ENCODE measurements at regions not wholly inside any gene's neighbourhood (a gene's known extent, or its start where the extent isn't known, plus 50 kb on each side); places are given as distances from the start of the nearest gene placed in this dataset.

DNA sequence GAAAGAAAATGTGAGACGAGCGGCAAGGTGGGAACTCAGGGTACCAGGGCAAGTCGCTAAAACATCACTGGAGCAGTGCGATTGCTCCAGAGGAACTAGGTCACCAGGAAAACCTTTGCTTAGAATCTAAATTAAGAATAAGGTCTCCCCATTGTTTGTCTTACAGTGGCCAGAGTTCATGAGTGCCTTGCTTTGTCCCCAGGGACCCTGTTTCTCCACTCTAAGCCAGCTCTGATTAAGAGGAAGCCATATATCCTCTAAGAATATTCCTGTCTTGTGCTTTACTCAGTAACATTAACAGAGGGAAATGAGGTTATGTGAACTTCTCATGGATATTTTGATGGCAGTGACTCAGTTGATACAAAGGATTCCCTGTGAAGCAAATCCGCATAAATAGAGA, 305.8 kb downstream of the CD83 start:
- ATAC-seq (ENCODE audit: low FRiP score in 2 of 2) (no peak), DNase-seq (no peak)
- WGBS, 2 donors: 64 to 75% methylated on average over 5 of the region's 5 CpGs
- Histone ChIP-seq H3K4me3 (no peak overlapping the region), H3K36me3 (no peaks in the 10 kb centered on the region), H3K9me3 (no peaks in the 10 kb centered on the region), H3K27me3 (no peaks in the 10 kb centered on the region), H3K4me1 (no peaks in the 10 kb centered on the region), H3K27ac (no peak overlapping the region)
- no peak for TF ChIP-seq POLR2AphosphoS5 (IDR thresholded peaks at IDR 0.05)
- no peak for TF ChIP-seq EP300 (IDR thresholded peaks at IDR 0.05)
- TF ChIP-seq, protein P1, sequence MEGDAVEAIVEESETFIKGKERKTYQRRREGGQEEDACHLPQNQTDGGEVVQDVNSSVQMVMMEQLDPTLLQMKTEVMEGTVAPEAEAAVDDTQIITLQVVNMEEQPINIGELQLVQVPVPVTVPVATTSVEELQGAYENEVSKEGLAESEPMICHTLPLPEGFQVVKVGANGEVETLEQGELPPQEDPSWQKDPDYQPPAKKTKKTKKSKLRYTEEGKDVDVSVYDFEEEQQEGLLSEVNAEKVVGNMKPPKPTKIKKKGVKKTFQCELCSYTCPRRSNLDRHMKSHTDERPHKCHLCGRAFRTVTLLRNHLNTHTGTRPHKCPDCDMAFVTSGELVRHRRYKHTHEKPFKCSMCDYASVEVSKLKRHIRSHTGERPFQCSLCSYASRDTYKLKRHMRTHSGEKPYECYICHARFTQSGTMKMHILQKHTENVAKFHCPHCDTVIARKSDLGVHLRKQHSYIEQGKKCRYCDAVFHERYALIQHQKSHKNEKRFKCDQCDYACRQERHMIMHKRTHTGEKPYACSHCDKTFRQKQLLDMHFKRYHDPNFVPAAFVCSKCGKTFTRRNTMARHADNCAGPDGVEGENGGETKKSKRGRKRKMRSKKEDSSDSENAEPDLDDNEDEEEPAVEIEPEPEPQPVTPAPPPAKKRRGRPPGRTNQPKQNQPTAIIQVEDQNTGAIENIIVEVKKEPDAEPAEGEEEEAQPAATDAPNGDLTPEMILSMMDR (IDR thresholded peaks at IDR 0.05): no peak
- no peak for TF ChIP-seq POLR2A (IDR thresholded peaks at IDR 0.05)

DNA sequence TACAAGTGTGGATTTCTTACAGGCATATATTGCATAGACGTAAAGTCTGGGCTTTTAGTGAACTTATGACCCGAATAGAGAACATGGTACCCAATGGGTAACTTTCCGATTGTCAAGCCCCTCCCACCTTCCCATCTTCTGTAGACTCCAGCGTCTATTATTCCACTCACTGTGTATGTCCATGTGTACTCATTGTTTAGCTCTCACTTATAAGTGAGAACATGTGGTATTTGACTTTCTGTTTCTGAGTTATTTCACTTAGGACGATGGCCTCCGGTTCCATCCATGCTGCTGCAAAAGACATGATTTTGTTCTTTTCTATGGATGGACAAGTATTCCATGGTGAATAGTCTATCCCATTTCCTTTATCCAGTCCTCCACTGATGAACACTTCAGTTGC, 306.4 kb downstream of the CD83 start:
- DNase-seq: no peak
- WGBS, 2 donors: 89 to 93% methylated on average over 6 of the region's 6 CpGs
- Histone ChIP-seq H3K36me3 (no peaks in the 10 kb centered on the region), H3K9me3 (no peaks in the 10 kb centered on the region), H3K27ac (no peak overlapping the region), H3K4me3 (no peak overlapping the region), H3K4me1 (no peaks in the 10 kb centered on the region), H3K27me3 (no peaks in the 10 kb centered on the region)
- ATAC-seq (ENCODE audit: low FRiP score in 2 of 2): no peak
- TF ChIP-seq, protein P1 (IDR thresholded peaks at IDR 0.05): no peak
- TF ChIP-seq POLR2AphosphoS5 (IDR thresholded peaks at IDR 0.05) (no peak), POLR2A (IDR thresholded peaks at IDR 0.05) (no peak), EP300 (IDR thresholded peaks at IDR 0.05) (no peak)

DNA sequence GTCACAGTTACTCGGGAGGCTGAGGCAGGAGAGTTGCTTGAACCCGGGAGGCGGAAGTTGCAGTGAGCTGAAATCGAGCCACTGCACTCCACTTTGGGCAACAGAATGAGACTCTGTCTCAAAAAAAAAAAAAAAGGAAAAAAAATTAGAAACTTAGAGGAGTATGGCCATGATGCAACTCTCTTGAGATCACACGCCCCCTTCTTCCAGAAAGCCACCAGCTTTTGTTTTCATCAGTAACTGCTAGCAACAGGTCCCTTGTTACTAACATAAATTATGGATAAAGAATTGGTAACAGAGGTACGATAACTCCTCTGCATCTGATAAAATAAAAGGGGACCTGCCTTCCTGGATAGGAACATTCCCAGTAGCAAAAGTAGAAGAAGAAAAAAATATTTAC, 308.2 kb downstream of the CD83 start:
- H3K4me1 ChIP-seq: no peaks in the 10 kb centered on the region
- H3K9me3 ChIP-seq: no peaks in the 10 kb centered on the region
- DNase-seq: no peak
- H3K36me3 ChIP-seq: no peaks in the 10 kb centered on the region
- no peak for ATAC-seq (ENCODE audit: low FRiP score in 2 of 2)
- no peaks in the 10 kb centered on the region for H3K27me3 ChIP-seq
- H3K27ac ChIP-seq: no peak overlapping the region
- WGBS, 2 donors: 91 to 92% methylated on average over 6 of the region's 6 CpGs
- H3K4me3 ChIP-seq: no peak overlapping the region
- TF ChIP-seq, protein P1 (IDR thresholded peaks at IDR 0.05): no peak
- no peak for TF ChIP-seq EP300 (IDR thresholded peaks at IDR 0.05)
- no peak for TF ChIP-seq POLR2A (IDR thresholded peaks at IDR 0.05)
- no peak for TF ChIP-seq POLR2AphosphoS5 (IDR thresholded peaks at IDR 0.05)

DNA sequence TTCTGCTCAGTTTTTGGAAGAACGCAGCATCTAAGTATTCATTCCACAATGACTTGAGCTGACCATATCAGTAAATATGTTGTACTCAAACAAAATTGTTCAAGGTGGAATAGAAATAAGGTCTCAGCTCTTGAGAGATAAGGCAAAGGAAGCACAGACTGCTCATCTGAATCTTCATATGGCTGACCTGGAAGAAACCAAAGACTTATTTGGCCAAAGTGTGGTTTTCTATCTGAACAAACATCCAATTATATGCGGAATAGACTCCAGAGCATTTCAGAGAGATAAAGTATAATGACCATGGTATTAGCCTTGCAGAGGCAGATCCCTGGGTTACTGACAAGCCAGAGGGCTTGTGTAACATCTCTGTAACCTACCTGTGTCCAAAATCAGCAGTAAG, 308.7 kb downstream of the CD83 start:
- Histone ChIP-seq H3K9me3 (no peaks in the 10 kb centered on the region), H3K27ac (no peak overlapping the region), H3K27me3 (no peaks in the 10 kb centered on the region), H3K36me3 (no peaks in the 10 kb centered on the region), H3K4me3 (no peak overlapping the region), H3K4me1 (no peaks in the 10 kb centered on the region)
- no peak for ATAC-seq (ENCODE audit: low FRiP score in 2 of 2)
- TF ChIP-seq, protein P1 (IDR thresholded peaks at IDR 0.05): no peak
- TF ChIP-seq EP300 (IDR thresholded peaks at IDR 0.05) (no peak), POLR2A (IDR thresholded peaks at IDR 0.05) (no peak), POLR2AphosphoS5 (IDR thresholded peaks at IDR 0.05) (no peak)
- no peak for DNase-seq
- 96 to 98% methylated on average over 2 of the region's 2 CpGs for WGBS, 2 donors

DNA sequence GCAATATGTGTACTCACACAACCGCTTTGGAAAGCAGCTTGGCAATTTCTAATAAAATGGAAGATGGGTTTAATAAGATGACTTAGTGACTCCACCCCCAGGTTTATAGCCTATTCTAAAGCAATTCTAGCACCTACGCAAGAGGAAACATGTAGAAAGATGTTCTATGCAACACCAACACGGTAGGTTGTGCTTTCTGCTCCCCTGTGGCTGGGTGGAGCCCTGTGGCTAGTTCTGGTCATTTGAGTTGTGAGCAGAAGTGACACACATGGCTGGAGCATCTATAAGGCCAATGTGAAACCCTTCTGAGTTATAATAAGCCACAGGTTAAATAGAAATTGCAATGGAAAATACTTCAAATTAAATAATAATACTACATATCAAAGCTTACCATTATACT, 310.7 kb downstream of the CD83 start:
- H3K27ac ChIP-seq: no peak overlapping the region
- no peaks in the 10 kb centered on the region for H3K27me3 ChIP-seq
- H3K36me3 ChIP-seq: no peaks in the 10 kb centered on the region
- H3K9me3 ChIP-seq: no peaks in the 10 kb centered on the region
- H3K4me1 ChIP-seq: no peaks in the 10 kb centered on the region
- H3K4me3 ChIP-seq: no peak overlapping the region
- DNase-seq (no peak), ATAC-seq (ENCODE audit: low FRiP score in 2 of 2) (no peak)
- 72 to 92% methylated on average over 3 of the region's 3 CpGs for WGBS, 2 donors
- TF ChIP-seq POLR2A (IDR thresholded peaks at IDR 0.05) (no peak), EP300 (IDR thresholded peaks at IDR 0.05) (no peak), POLR2AphosphoS5 (IDR thresholded peaks at IDR 0.05) (no peak)
- TF ChIP-seq, protein P1 (IDR thresholded peaks at IDR 0.05): no peak

All from upper lobe of left lung (tissue), 6 donors.